ENCODE measurements at regions not wholly inside any gene's neighbourhood (a gene's known extent, or its start where the extent isn't known, plus 50 kb on each side); places are given as distances from the start of the nearest gene placed in this dataset.

DNA sequence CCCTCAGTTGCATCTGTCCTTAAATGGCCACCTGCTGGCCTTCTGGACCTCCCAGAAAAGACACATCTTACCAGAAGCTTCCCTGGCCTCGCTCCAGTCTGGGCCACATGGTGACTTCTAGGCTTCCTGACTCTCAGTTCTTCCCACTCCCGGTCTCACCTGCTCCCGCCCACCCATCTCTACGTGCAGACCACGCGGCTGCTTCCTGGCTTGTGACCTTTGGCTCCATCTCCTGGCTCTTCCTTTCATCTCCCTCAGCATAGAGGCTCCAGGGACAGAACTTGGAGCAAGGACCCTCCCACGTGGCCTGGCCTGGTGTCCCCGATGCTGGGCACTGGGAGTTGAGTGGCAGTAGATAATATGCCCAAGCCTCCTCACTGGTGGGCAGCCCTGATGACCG lies 124.9 kb upstream of the IRF2BP2 start:
- CTCF ChIA-PET, result interaction anchor here (0.9 to 1.9 kb wide), 4 partner anchors 11 to 34 kb away, joined by 3 to 9 read pairs (median 3); no protein-coding TSS in a partner anchor

More for the DNA sequence above, 124.9 kb upstream of the IRF2BP2 start:
- Histone ChIP-seq H3K4me1 (ENCODE audit: control insufficient read depth in 1 of 2, insufficient read depth in 2 of 2, low read depth in 1 of 2, low read length in 1 of 2) (peaks cover 12 to 20% of the 10 kb centered on the region in 2 experiments; a peak in 2 of 4 replicates), H3K27ac (ENCODE audit: low read depth in 2 of 2, low read length in 1 of 2) (no peak overlapping the region), H3K9me3 (no peaks in the 10 kb centered on the region), H3K9me2 (no peaks in the 10 kb centered on the region), H3F3A (replicated peaks; ENCODE audit: insufficient read depth) (peaks cover 11% of the 10 kb centered on the region), H3K79me2 (ENCODE audit: insufficient read depth) (no peaks in the 10 kb centered on the region), H2AFZ (ENCODE audit: low read depth) (no peak overlapping the region), H3K36me3 (replicated peaks in 1 of 2; ENCODE audit: control insufficient read depth in 1 of 2, insufficient read depth in 2 of 2, low read length in 1 of 2) (no peaks in the 10 kb centered on the region), H3K4me2 (no peak overlapping the region), H3K9ac (no peak overlapping the region), H3K27me3 (ENCODE audit: insufficient read depth) (no peaks in the 10 kb centered on the region), H3K4me3 (ENCODE audit: low read depth in 2 of 2, low read length in 1 of 2) (no peak overlapping the region), H4K20me1 (ENCODE audit: insufficient read depth) (no peaks in the 10 kb centered on the region)
- POLR2A ChIA-PET, result interaction anchor here (1.2 kb wide), 1 partner anchor 11 kb away, joined by 3 read pairs; no protein-coding TSS in a partner anchor
- WGBS (ENCODE audit: low lambda C conversion rate), result 85% methylated on average over 9 of the region's 9 CpGs
- DNase-seq, result no peak
- TF ChIP-seq, protein P1, sequence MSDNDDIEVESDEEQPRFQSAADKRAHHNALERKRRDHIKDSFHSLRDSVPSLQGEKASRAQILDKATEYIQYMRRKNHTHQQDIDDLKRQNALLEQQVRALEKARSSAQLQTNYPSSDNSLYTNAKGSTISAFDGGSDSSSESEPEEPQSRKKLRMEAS (IDR thresholded peaks at IDR 0.05; ENCODE audit: low read depth), result no peak
- TF ChIP-seq, protein P2, sequence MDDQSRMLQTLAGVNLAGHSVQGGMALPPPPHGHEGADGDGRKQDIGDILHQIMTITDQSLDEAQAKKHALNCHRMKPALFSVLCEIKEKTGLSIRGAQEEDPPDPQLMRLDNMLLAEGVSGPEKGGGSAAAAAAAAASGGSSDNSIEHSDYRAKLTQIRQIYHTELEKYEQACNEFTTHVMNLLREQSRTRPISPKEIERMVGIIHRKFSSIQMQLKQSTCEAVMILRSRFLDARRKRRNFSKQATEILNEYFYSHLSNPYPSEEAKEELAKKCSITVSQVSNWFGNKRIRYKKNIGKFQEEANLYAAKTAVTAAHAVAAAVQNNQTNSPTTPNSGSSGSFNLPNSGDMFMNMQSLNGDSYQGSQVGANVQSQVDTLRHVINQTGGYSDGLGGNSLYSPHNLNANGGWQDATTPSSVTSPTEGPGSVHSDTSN (IDR thresholded peaks at IDR 0.05), result no peak
- TF ChIP-seq, protein P3, sequence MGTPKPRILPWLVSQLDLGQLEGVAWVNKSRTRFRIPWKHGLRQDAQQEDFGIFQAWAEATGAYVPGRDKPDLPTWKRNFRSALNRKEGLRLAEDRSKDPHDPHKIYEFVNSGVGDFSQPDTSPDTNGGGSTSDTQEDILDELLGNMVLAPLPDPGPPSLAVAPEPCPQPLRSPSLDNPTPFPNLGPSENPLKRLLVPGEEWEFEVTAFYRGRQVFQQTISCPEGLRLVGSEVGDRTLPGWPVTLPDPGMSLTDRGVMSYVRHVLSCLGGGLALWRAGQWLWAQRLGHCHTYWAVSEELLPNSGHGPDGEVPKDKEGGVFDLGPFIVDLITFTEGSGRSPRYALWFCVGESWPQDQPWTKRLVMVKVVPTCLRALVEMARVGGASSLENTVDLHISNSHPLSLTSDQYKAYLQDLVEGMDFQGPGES (IDR thresholded peaks at IDR 0.05; ENCODE audit: low read depth, low read length), result no peak
- TF ChIP-seq CHD2 (IDR thresholded peaks at IDR 0.05; ENCODE audit: low read length, partially characterized antibody) (no peak), RCOR1 (IDR thresholded peaks at IDR 0.05; ENCODE audit: low read length) (no peak), POLR2AphosphoS5 (IDR thresholded peaks at IDR 0.05; ENCODE audit: low read depth, low read length) (no peak), NRF1 (IDR thresholded peaks at IDR 0.05; ENCODE audit: low read depth, low read length) (no peak), RAD21 (IDR thresholded peaks at IDR 0.05; ENCODE audit: low read length) (no peak; the same call in 1 of the 2 replicates), FOSL2 (IDR thresholded peaks at IDR 0.05; ENCODE audit: borderline replicate concordance, low read depth) (no peak), SMC3 (IDR thresholded peaks at IDR 0.05; ENCODE audit: low read depth, low read length) (no peak), EZH2phosphoT487 (IDR thresholded peaks at IDR 0.05; ENCODE audit: borderline replicate concordance, low read depth) (no peak), FOXJ3 (CRISPR knock-in tag; IDR thresholded peaks at IDR 0.05) (no peak), TEAD4 (IDR thresholded peaks at IDR 0.05; ENCODE audit: borderline replicate concordance, insufficient read depth) (no peak), GATA2 (CRISPR knock-in tag; IDR thresholded peaks at IDR 0.05) (no peak), NFIC (IDR thresholded peaks at IDR 0.05; ENCODE audit: borderline replicate concordance) (no peak), GABPA (IDR thresholded peaks at IDR 0.05; ENCODE audit: low read depth) (no peak), EP300 (IDR thresholded peaks at IDR 0.05; ENCODE audit: borderline replicate concordance in 1 of 2, low read depth in 1 of 2, low read length in 1 of 2) (no peak)
- TF ChIP-seq, protein P4, sequence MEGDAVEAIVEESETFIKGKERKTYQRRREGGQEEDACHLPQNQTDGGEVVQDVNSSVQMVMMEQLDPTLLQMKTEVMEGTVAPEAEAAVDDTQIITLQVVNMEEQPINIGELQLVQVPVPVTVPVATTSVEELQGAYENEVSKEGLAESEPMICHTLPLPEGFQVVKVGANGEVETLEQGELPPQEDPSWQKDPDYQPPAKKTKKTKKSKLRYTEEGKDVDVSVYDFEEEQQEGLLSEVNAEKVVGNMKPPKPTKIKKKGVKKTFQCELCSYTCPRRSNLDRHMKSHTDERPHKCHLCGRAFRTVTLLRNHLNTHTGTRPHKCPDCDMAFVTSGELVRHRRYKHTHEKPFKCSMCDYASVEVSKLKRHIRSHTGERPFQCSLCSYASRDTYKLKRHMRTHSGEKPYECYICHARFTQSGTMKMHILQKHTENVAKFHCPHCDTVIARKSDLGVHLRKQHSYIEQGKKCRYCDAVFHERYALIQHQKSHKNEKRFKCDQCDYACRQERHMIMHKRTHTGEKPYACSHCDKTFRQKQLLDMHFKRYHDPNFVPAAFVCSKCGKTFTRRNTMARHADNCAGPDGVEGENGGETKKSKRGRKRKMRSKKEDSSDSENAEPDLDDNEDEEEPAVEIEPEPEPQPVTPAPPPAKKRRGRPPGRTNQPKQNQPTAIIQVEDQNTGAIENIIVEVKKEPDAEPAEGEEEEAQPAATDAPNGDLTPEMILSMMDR (IDR thresholded peaks at IDR 0.05), result no peak
- TF ChIP-seq, protein P5, sequence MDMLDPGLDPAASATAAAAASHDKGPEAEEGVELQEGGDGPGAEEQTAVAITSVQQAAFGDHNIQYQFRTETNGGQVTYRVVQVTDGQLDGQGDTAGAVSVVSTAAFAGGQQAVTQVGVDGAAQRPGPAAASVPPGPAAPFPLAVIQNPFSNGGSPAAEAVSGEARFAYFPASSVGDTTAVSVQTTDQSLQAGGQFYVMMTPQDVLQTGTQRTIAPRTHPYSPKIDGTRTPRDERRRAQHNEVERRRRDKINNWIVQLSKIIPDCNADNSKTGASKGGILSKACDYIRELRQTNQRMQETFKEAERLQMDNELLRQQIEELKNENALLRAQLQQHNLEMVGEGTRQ (IDR thresholded peaks at IDR 0.05; ENCODE audit: borderline replicate concordance, low read depth, low read length), result no peak

Data from SK-N-SH (cell line).